ENCODE measurements at regions not wholly inside any gene's neighbourhood (a gene's known extent, or its start where the extent isn't known, plus 50 kb on each side); places are given as distances from the start of the nearest gene placed in this dataset.

- no peak for DNase-seq
Observed at GRCh38 chr16:54398986-54399385, 112.4 kb upstream of the IRX3 start.

- no peak for DNase-seq
Observed at GRCh38 chr16:54397838-54398237, 111.3 kb upstream of the IRX3 start.

- no peak for DNase-seq
Observed at GRCh38 chr16:54397190-54397835, 110.7 kb upstream of the IRX3 start.

GRCh38 chr16:54389836-54390494, 103.4 kb upstream of the IRX3 start:
- no peak for DNase-seq

GRCh38 chr16:54385141-54385540, 98.6 kb upstream of the IRX3 start:
- no peak for DNase-seq

- no peak for DNase-seq
Observed at GRCh38 chr16:54381601-54382313, 95.2 kb upstream of the IRX3 start.

- DNase-seq: no peak
Observed at GRCh38 chr16:54375071-54375470, 88.5 kb upstream of the IRX3 start.

- DNase-seq: no peak
Observed at GRCh38 chr16:54373534-54374520, 87.2 kb upstream of the IRX3 start.

GRCh38 chr16:54370278-54371040, 83.9 kb upstream of the IRX3 start:
- DNase-seq: peak; percentile 45

- DNase-seq: no peak
Observed at GRCh38 chr16:54369861-54370260, 83.3 kb upstream of the IRX3 start.

- no peak for DNase-seq
Observed at GRCh38 chr16:54366943-54367342, 80.4 kb upstream of the IRX3 start.

GRCh38 chr16:54365990-54366634, 79.5 kb upstream of the IRX3 start:
- no peak for DNase-seq

GRCh38 chr16:54363766-54364165, 77.2 kb upstream of the IRX3 start:
- no peak for DNase-seq

GRCh38 chr16:54362591-54363206, 76.1 kb upstream of the IRX3 start:
- no peak for DNase-seq

GRCh38 chr16:54361246-54361645, 74.7 kb upstream of the IRX3 start:
- DNase-seq: no peak

GRCh38 chr16:54360681-54361080, 74.1 kb upstream of the IRX3 start:
- no peak for DNase-seq

GRCh38 chr16:54359555-54359954, 73.0 kb upstream of the IRX3 start:
- no peak for DNase-seq

- no peak for DNase-seq
Observed at GRCh38 chr16:54359081-54359480, 72.5 kb upstream of the IRX3 start.

- no peak for DNase-seq
Observed at GRCh38 chr16:54356391-54356790, 69.8 kb upstream of the IRX3 start.

- DNase-seq: no peak
Observed at GRCh38 chr16:54355251-54355650, 68.7 kb upstream of the IRX3 start.

- DNase-seq: no peak
Observed at GRCh38 chr16:54353097-54353496, 66.5 kb upstream of the IRX3 start.

Measured in NCI-H510A treated with DMSO at 0.1 percent for 48 hours (cell line).